Femur (tissue), 1 donor: ENCODE measurements at regions not wholly inside any gene's neighbourhood (a gene's known extent, or its start where the extent isn't known, plus 50 kb on each side); places are given as distances from the start of the nearest gene placed in this dataset.
"Not testable (repeated sequence)": the region's sequence is repeated elsewhere in the genome, so short reads cannot be mapped to it uniquely, and the experiment has no call there.

ENCODE experiments used
- DNase-seq: peaks from one replicate; pipeline ENCODE4 v3.0.0-alpha.2; 2017

GRCh38 chr4:13903901-13904300 is 276.4 kb upstream of the BOD1L1 start:
- no peak for DNase-seq

- DNase-seq, result no peak
These were observed 278.0 kb upstream of the BOD1L1 start for GRCh38 chr4:13905543-13905942.

GRCh38 chr4:13906727-13907126 is 279.2 kb upstream of the BOD1L1 start:
- no peak for DNase-seq

- DNase-seq, result no peak
These were observed 279.8 kb upstream of the BOD1L1 start for GRCh38 chr4:13907255-13907751.

GRCh38 chr4:13908455-13908854 is 280.9 kb upstream of the BOD1L1 start:
- no peak for DNase-seq

GRCh38 chr4:13910556-13910955 is 283.0 kb upstream of the BOD1L1 start:
- DNase-seq, result no peak

GRCh38 chr4:13911256-13911655 is 283.7 kb upstream of the BOD1L1 start:
- DNase-seq, result no peak

GRCh38 chr4:13912436-13912925 is 285.0 kb upstream of the BOD1L1 start:
- DNase-seq, result no peak

GRCh38 chr4:13912966-13913365 is 285.4 kb upstream of the BOD1L1 start:
- no peak for DNase-seq

GRCh38 chr4:13917015-13917414 is 289.5 kb upstream of the BOD1L1 start:
- DNase-seq, result no peak

- peak; percentile 61 for DNase-seq
These were observed 290.6 kb upstream of the BOD1L1 start for GRCh38 chr4:13918110-13918509.

- DNase-seq, result peak; percentile 60
These were observed 291.5 kb upstream of the BOD1L1 start for GRCh38 chr4:13918991-13919441.

- no peak for DNase-seq
These were observed 292.8 kb upstream of the BOD1L1 start for GRCh38 chr4:13920111-13920875.

GRCh38 chr4:13920901-13921300 is 293.4 kb upstream of the BOD1L1 start:
- peak; percentile 79 for DNase-seq

GRCh38 chr4:13921805-13922204 is 294.3 kb upstream of the BOD1L1 start:
- DNase-seq, result no peak

GRCh38 chr4:13922459-13922858 is 294.9 kb upstream of the BOD1L1 start:
- DNase-seq, result no peak

- DNase-seq, result no peak
These were observed 295.5 kb upstream of the BOD1L1 start for GRCh38 chr4:13922873-13923645.

- DNase-seq, result not testable (repeated sequence)
These were observed 297.4 kb upstream of the BOD1L1 start for GRCh38 chr4:13924900-13925299.

GRCh38 chr4:13928214-13928613 is 300.7 kb upstream of the BOD1L1 start:
- no peak for DNase-seq

- no peak for DNase-seq
These were observed 302.6 kb upstream of the BOD1L1 start for GRCh38 chr4:13930155-13930554.

- DNase-seq, result no peak
These were observed 305.7 kb upstream of the BOD1L1 start for GRCh38 chr4:13933191-13933590.

- DNase-seq, result no peak
These were observed 310.8 kb upstream of the BOD1L1 start for GRCh38 chr4:13938299-13938698.

GRCh38 chr4:13940921-13941320 is 313.4 kb upstream of the BOD1L1 start:
- no peak for DNase-seq

GRCh38 chr4:13942977-13943376 is 315.5 kb upstream of the BOD1L1 start:
- DNase-seq, result no peak
